VCaP (cell line): ENCODE measurements at regions not wholly inside any gene's neighbourhood (a gene's known extent, or its start where the extent isn't known, plus 50 kb on each side); places are given as distances from the start of the nearest gene placed in this dataset.

ENCODE experiments used
- H3K27ac ChIP-seq: fragments of 450-650 bp; 2 replicates; pipeline ENCODE4 v1.5.1; 2017
- TF ChIP-seq, protein P1 (sequence below): fragments of 450-650 bp; conservative IDR thresholded peaks from 2 replicates; pipeline ENCODE4 v1.5.1; 2017; ENCODE audit warnings: mild to moderate bottlenecking, moderate library complexity

GRCh38 chr14:36227344-36227743 is 50.8 kb upstream of the PTCSC3 start:
- H3K27ac ChIP-seq, result peak overlapping the region; percentile 86
- TF ChIP-seq, protein P1, sequence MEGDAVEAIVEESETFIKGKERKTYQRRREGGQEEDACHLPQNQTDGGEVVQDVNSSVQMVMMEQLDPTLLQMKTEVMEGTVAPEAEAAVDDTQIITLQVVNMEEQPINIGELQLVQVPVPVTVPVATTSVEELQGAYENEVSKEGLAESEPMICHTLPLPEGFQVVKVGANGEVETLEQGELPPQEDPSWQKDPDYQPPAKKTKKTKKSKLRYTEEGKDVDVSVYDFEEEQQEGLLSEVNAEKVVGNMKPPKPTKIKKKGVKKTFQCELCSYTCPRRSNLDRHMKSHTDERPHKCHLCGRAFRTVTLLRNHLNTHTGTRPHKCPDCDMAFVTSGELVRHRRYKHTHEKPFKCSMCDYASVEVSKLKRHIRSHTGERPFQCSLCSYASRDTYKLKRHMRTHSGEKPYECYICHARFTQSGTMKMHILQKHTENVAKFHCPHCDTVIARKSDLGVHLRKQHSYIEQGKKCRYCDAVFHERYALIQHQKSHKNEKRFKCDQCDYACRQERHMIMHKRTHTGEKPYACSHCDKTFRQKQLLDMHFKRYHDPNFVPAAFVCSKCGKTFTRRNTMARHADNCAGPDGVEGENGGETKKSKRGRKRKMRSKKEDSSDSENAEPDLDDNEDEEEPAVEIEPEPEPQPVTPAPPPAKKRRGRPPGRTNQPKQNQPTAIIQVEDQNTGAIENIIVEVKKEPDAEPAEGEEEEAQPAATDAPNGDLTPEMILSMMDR, result no peak
